Lower lobe of right lung (tissue), 2 donors: ENCODE measurements at regions not wholly inside any gene's neighbourhood (a gene's known extent, or its start where the extent isn't known, plus 50 kb on each side); places are given as distances from the start of the nearest gene placed in this dataset.

Source experiments
- ATAC-seq, 2 donors: fragments of 200-7000 bp; cut with Tn5 transposase; one replicate each; pipeline ENCODE4 v1.9.1; 2020 to 2022; ENCODE audit warnings: mild to moderate bottlenecking in 2 of 2, moderate library complexity in 2 of 2
- DNase-seq: peaks from one replicate; pipeline ENCODE4 v3.0.0-alpha.2; 2020
- H3K27ac ChIP-seq: fragments of 200-600 bp; one replicate; pipeline ENCODE4 v1.8.0; 2022
- H3K27me3 ChIP-seq: fragments of 200-600 bp; one replicate; pipeline ENCODE4 v1.8.0; 2022; ENCODE audit warnings: low read depth
- H3K36me3 ChIP-seq: fragments of 200-600 bp; one replicate; pipeline ENCODE4 v1.8.0; 2022; ENCODE audit warnings: mild to moderate bottlenecking
- H3K4me1 ChIP-seq: fragments of 200-600 bp; one replicate; pipeline ENCODE4 v1.8.0; 2022
- H3K4me3 ChIP-seq: fragments of 200-600 bp; one replicate; pipeline ENCODE4 v1.8.0; 2022; ENCODE audit warnings: mild to moderate bottlenecking
- H3K9me3 ChIP-seq: fragments of 200-600 bp; one replicate; pipeline ENCODE4 v1.8.0; 2022
- intact Hi-C: fragments of 100-400 bp; cut with DNase I; formaldehyde crosslinking; loops from one replicate; pipeline ENCODE4 v1.11.0; 2022
- TF ChIP-seq, protein P1 (sequence below): fragments of 200-600 bp; IDR thresholded peaks from one replicate; pipeline ENCODE4 v1.8.0; 2022; ENCODE audit warnings: antibody characterized with exemption, mild to moderate bottlenecking
- donor health status: DM: no; HTN: yes; CAD: no; lungs with severe emphysema.

DNA sequence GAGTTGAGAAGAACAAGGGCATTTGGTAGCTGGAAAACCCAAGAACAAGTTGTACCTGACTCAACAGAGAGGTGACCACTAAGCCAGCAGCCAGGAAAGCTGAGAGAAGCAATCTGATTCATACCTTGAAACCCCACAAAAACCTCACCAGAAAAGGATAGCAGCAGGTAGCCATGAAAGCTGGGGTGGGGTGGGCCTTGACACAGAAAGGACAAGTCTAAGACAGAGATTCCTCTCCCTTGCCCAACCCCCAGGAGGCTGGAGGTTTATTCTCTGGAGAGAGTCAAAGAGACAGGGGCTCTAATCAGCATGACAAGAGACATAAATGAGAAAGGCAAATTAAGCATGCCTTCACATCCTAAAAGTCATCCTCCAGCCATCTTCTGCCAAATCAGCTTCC, 151.7 kb upstream of the DST start:
- no peak for ATAC-seq
- no peak overlapping the region for H3K4me3 ChIP-seq
- intact Hi-C loops, result no loop called here
- TF ChIP-seq, protein P1, sequence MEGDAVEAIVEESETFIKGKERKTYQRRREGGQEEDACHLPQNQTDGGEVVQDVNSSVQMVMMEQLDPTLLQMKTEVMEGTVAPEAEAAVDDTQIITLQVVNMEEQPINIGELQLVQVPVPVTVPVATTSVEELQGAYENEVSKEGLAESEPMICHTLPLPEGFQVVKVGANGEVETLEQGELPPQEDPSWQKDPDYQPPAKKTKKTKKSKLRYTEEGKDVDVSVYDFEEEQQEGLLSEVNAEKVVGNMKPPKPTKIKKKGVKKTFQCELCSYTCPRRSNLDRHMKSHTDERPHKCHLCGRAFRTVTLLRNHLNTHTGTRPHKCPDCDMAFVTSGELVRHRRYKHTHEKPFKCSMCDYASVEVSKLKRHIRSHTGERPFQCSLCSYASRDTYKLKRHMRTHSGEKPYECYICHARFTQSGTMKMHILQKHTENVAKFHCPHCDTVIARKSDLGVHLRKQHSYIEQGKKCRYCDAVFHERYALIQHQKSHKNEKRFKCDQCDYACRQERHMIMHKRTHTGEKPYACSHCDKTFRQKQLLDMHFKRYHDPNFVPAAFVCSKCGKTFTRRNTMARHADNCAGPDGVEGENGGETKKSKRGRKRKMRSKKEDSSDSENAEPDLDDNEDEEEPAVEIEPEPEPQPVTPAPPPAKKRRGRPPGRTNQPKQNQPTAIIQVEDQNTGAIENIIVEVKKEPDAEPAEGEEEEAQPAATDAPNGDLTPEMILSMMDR, result no peak
- H3K27me3 ChIP-seq, result no peaks in the 10 kb centered on the region
- DNase-seq, result no peak
- H3K9me3 ChIP-seq, result no peaks in the 10 kb centered on the region
- H3K36me3 ChIP-seq, result no peaks in the 10 kb centered on the region
- H3K4me1 ChIP-seq, result no peaks in the 10 kb centered on the region
- no peak overlapping the region for H3K27ac ChIP-seq

DNA sequence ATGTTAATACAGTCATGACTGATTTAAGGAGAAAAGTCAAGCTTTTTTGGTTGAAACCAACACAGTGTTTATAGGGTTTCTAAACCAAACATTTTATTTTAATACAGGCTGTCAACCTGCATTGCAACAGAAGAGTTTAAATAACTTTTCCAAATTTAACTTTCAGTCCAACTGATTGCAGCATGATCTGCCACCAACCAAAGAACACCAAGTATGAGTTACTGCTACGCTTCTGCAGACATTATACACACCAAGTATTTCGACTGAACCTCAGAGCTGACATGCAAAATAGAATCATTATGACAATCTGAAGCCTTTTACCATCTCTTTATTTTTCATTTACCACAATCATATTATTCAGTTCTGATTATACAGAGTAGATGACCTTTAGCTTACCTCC, 151.2 kb upstream of the DST start:
- no peak overlapping the region for H3K4me3 ChIP-seq
- TF ChIP-seq, protein P1, result no peak

DNA sequence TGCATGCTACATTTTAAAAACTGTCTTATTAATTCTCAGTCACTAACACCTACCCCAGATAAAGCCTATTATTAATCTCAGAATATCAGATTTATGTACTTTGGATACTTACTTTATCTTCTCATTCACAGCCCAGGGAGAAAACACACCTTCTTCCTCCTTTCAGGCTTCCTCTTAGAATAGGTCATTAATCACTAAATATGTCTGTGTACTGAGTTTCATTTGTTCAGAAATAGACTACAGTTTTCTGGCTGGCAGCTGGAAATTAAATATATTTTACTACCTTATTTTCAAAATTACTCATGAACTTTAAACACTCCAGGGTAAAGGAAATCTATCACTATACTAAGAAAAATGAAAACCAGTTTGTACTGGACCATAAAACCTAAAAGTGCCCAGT, 147.7 kb upstream of the DST start:
- no peak overlapping the region for H3K27ac ChIP-seq
- H3K36me3 ChIP-seq, result no peaks in the 10 kb centered on the region
- intact Hi-C loops, result no loop called here
- no peak overlapping the region for H3K4me3 ChIP-seq
- no peak for ATAC-seq
- TF ChIP-seq, protein P1, result no peak
- no peak for DNase-seq
- H3K4me1 ChIP-seq, result no peaks in the 10 kb centered on the region
- no peaks in the 10 kb centered on the region for H3K27me3 ChIP-seq
- H3K9me3 ChIP-seq, result no peaks in the 10 kb centered on the region

More for the DNA sequence above, 151.2 kb upstream of the DST start:
- Histone ChIP-seq H3K9me3 (no peaks in the 10 kb centered on the region), H3K36me3 (no peaks in the 10 kb centered on the region), H3K27me3 (no peaks in the 10 kb centered on the region), H3K27ac (no peak overlapping the region), H3K4me1 (no peaks in the 10 kb centered on the region)
- ATAC-seq, result no peak
- no peak for DNase-seq
- intact Hi-C loops, result no loop called here

DNA sequence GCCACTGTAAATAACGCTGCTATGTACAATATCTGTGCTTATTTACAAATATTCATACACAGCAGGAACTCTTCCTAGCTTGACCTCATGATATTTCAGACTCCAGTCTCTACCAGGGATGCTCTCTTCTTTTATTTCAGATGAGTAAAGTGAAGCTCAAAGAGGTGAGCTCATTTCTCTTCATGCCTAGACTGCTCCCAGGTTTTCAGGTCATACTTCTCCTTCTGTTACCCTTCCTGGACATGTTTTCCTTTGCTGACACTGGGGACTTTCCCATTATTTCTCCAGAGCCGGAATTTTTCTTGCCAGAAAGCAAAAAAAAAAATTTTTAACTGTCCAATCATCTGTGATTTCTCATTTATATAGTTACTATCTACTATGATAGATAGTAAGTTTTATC, 147.2 kb upstream of the DST start:
- Histone ChIP-seq H3K4me3 (no peak overlapping the region), H3K9me3 (no peaks in the 10 kb centered on the region), H3K27ac (no peak overlapping the region), H3K36me3 (no peaks in the 10 kb centered on the region), H3K27me3 (no peaks in the 10 kb centered on the region), H3K4me1 (no peaks in the 10 kb centered on the region)
- ATAC-seq, result no peak
- intact Hi-C loops, result no loop called here
- no peak for DNase-seq
- TF ChIP-seq, protein P1, result no peak

DNA sequence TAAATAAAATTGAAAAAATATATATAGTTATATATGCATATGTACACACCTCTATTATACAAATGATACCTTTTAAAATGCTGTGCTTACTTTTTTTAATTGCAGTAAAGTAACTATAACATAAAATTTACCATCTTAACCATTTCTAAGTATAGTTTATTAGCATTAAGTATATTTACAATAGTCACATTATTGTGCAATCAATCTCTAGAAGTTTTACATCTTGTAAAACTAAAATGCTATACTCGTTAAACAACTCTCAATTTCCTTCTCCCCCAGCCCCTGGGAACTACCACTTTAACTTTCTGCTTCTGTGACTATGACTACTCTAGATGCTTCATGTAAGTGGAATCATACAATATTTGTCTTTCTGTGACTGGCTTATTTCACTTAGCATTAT, 146.7 kb upstream of the DST start:
- Histone ChIP-seq H3K4me3 (no peak overlapping the region), H3K27me3 (no peaks in the 10 kb centered on the region), H3K27ac (no peak overlapping the region), H3K36me3 (no peaks in the 10 kb centered on the region), H3K4me1 (no peaks in the 10 kb centered on the region), H3K9me3 (no peaks in the 10 kb centered on the region)
- DNase-seq (no peak), ATAC-seq (no peak)
- intact Hi-C loops, result no loop called here
- TF ChIP-seq, protein P1, result no peak

DNA sequence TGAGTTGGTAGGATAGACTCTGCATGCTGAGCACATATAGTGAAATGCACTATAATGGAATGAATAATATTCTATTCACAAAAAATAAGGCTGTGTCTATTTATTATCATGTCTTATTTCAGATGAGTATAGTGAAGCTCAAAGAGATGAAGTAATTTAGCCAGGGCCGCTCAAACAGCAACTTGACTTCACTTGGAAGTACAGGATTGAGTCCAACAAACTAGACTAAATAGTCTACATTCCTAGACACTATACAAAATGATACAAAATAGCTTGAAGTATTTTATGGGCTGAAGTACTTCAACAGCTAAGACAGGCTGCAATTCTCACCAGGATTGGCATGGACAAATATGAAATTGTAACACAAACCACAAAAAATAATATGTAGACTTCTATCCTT, 144.5 kb upstream of the DST start:
- no peak for DNase-seq
- Histone ChIP-seq H3K9me3 (no peaks in the 10 kb centered on the region), H3K36me3 (no peaks in the 10 kb centered on the region), H3K4me1 (no peaks in the 10 kb centered on the region), H3K27ac (no peak overlapping the region), H3K4me3 (no peak overlapping the region), H3K27me3 (no peaks in the 10 kb centered on the region)
- intact Hi-C loops, result no loop called here
- TF ChIP-seq, protein P1, result no peak
- no peak for ATAC-seq
